Gastrocnemius medialis (tissue), 4 donors: ENCODE measurements at regions not wholly inside any gene's neighbourhood (a gene's known extent, or its start where the extent isn't known, plus 50 kb on each side); places are given as distances from the start of the nearest gene placed in this dataset.

ENCODE experiments used
- POLR2A ChIP-seq, 2 donors: fragments of 450-650 bp; IDR thresholded peaks; one replicate each; pipeline ENCODE4 v1.6.1; 2017; ENCODE audit warnings: antibody characterized with exemption in 2 of 2, mild to moderate bottlenecking in 2 of 2, moderate library complexity in 2 of 2
- TF ChIP-seq, protein P1 (sequence below), 5 experiments: fragments of 450-650 bp in 3 of 5; fragments of 200-600 bp in 2 of 5; sonication (generic) in 2 of 5; IDR thresholded peaks in 4 of 5; conservative IDR thresholded peaks in 1 of 5; 1 replicate in 4 of 5; 2 replicates in 1 of 5; pipeline ENCODE4 v1.5.1; 2016 to 2019; ENCODE audit warnings: antibody characterized with exemption in 5 of 5, mild to moderate bottlenecking in 3 of 5, moderate library complexity in 3 of 5

DNA sequence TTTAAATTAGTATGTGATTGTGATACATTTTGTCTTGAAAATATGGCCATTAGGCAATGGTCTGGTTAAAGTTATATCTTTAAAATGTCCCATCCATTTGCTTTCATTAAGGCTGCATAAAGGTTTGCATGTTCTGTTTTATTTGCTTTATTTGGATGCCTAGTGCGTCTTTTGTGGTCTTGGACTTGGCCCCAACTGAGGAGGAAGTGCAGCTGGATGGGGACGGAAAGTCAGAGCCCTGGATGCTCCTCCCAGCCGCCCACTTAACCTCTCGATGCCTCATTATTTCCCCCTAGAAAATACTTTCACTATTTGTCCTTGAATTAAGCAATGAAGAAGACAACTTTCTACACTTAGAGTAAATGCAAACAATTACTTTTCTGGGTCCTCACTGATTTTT, 898.2 kb downstream of the MCTP2 start:
- TF ChIP-seq, protein P1, sequence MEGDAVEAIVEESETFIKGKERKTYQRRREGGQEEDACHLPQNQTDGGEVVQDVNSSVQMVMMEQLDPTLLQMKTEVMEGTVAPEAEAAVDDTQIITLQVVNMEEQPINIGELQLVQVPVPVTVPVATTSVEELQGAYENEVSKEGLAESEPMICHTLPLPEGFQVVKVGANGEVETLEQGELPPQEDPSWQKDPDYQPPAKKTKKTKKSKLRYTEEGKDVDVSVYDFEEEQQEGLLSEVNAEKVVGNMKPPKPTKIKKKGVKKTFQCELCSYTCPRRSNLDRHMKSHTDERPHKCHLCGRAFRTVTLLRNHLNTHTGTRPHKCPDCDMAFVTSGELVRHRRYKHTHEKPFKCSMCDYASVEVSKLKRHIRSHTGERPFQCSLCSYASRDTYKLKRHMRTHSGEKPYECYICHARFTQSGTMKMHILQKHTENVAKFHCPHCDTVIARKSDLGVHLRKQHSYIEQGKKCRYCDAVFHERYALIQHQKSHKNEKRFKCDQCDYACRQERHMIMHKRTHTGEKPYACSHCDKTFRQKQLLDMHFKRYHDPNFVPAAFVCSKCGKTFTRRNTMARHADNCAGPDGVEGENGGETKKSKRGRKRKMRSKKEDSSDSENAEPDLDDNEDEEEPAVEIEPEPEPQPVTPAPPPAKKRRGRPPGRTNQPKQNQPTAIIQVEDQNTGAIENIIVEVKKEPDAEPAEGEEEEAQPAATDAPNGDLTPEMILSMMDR (IDR thresholded peaks at IDR 0.05 in 4 of 5, conservative IDR thresholded peaks at IDR 0.05 in 1 of 5) = no peak
- no peak for TF ChIP-seq POLR2A (IDR thresholded peaks at IDR 0.05)
